H1 (cell line): ENCODE measurements at regions not wholly inside any gene's neighbourhood (a gene's known extent, or its start where the extent isn't known, plus 50 kb on each side); places are given as distances from the start of the nearest gene placed in this dataset.

ENCODE experiments used
- CHD2 ChIP-seq: IDR thresholded peaks from 2 replicates; pipeline ENCODE4 v1.6.1; 2012; ENCODE audit warnings: low read length, improper control_type of control experiment
- FOSL1 ChIP-seq: IDR thresholded peaks from 2 replicates; pipeline ENCODE4 v1.6.1; 2011; ENCODE audit warnings: mild to moderate bottlenecking, low read depth, low read length, moderate library complexity; ENCODE audit not compliant: insufficient read depth
- HDAC2 ChIP-seq, 2 experiments: fragments of 300-600 bp in 1 of 2; sonication (generic) in 1 of 2; IDR thresholded peaks; 2 replicates each; pipeline ENCODE4 v1.6.1; 2011 to 2012; ENCODE audit warnings: low read depth in 2 of 2, low read length in 2 of 2, mild to moderate bottlenecking in 2 of 2, moderate library complexity in 2 of 2, borderline replicate concordance in 1 of 2, inconsistent platforms in 1 of 2
- SP4 ChIP-seq: IDR thresholded peaks from 2 replicates; pipeline ENCODE4 v1.6.1; 2012; ENCODE audit warnings: low read length, inconsistent platforms
- TEAD4 ChIP-seq: IDR thresholded peaks from 2 replicates; pipeline ENCODE4 v1.6.1; 2012; ENCODE audit warnings: low read depth, low read length, inconsistent platforms, mixed read lengths
- TF ChIP-seq, protein P1 (sequence below): fragments of 300-600 bp; sonication (generic); IDR thresholded peaks from 2 replicates; pipeline ENCODE4 v1.7.1; 2012; ENCODE audit warnings: low read length, moderate library complexity, mild to moderate bottlenecking, inconsistent platforms; ENCODE audit not compliant: insufficient replicate concordance

DNA sequence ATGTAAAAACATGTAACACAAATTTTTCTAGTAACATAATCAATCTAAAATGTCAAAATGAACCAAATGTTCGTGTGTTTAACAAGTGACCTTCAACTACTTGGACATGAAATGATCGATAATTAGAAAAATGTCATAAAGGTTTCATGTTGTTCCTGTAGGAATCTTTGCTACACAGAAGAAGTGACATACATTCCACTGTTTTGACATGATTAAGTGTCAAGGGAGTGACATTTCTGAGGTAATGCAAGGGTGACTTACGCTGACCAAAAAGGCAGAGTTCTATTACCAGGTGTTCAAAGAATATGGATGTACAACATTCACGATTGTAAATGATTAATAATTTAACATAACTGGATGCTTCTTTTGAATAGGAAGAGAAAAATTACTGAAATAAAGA is 131.1 kb upstream of the ROBO1 start (continued):
- TF ChIP-seq FOSL1 (no peak), CHD2 (no peak), HDAC2 (IDR thresholded peaks at IDR 0.05; ENCODE audit: borderline replicate concordance in 1 of 2, low read depth in 2 of 2, low read length in 2 of 2) (no peak), SP4 (no peak), TEAD4 (no peak)
- TF ChIP-seq, protein P1, sequence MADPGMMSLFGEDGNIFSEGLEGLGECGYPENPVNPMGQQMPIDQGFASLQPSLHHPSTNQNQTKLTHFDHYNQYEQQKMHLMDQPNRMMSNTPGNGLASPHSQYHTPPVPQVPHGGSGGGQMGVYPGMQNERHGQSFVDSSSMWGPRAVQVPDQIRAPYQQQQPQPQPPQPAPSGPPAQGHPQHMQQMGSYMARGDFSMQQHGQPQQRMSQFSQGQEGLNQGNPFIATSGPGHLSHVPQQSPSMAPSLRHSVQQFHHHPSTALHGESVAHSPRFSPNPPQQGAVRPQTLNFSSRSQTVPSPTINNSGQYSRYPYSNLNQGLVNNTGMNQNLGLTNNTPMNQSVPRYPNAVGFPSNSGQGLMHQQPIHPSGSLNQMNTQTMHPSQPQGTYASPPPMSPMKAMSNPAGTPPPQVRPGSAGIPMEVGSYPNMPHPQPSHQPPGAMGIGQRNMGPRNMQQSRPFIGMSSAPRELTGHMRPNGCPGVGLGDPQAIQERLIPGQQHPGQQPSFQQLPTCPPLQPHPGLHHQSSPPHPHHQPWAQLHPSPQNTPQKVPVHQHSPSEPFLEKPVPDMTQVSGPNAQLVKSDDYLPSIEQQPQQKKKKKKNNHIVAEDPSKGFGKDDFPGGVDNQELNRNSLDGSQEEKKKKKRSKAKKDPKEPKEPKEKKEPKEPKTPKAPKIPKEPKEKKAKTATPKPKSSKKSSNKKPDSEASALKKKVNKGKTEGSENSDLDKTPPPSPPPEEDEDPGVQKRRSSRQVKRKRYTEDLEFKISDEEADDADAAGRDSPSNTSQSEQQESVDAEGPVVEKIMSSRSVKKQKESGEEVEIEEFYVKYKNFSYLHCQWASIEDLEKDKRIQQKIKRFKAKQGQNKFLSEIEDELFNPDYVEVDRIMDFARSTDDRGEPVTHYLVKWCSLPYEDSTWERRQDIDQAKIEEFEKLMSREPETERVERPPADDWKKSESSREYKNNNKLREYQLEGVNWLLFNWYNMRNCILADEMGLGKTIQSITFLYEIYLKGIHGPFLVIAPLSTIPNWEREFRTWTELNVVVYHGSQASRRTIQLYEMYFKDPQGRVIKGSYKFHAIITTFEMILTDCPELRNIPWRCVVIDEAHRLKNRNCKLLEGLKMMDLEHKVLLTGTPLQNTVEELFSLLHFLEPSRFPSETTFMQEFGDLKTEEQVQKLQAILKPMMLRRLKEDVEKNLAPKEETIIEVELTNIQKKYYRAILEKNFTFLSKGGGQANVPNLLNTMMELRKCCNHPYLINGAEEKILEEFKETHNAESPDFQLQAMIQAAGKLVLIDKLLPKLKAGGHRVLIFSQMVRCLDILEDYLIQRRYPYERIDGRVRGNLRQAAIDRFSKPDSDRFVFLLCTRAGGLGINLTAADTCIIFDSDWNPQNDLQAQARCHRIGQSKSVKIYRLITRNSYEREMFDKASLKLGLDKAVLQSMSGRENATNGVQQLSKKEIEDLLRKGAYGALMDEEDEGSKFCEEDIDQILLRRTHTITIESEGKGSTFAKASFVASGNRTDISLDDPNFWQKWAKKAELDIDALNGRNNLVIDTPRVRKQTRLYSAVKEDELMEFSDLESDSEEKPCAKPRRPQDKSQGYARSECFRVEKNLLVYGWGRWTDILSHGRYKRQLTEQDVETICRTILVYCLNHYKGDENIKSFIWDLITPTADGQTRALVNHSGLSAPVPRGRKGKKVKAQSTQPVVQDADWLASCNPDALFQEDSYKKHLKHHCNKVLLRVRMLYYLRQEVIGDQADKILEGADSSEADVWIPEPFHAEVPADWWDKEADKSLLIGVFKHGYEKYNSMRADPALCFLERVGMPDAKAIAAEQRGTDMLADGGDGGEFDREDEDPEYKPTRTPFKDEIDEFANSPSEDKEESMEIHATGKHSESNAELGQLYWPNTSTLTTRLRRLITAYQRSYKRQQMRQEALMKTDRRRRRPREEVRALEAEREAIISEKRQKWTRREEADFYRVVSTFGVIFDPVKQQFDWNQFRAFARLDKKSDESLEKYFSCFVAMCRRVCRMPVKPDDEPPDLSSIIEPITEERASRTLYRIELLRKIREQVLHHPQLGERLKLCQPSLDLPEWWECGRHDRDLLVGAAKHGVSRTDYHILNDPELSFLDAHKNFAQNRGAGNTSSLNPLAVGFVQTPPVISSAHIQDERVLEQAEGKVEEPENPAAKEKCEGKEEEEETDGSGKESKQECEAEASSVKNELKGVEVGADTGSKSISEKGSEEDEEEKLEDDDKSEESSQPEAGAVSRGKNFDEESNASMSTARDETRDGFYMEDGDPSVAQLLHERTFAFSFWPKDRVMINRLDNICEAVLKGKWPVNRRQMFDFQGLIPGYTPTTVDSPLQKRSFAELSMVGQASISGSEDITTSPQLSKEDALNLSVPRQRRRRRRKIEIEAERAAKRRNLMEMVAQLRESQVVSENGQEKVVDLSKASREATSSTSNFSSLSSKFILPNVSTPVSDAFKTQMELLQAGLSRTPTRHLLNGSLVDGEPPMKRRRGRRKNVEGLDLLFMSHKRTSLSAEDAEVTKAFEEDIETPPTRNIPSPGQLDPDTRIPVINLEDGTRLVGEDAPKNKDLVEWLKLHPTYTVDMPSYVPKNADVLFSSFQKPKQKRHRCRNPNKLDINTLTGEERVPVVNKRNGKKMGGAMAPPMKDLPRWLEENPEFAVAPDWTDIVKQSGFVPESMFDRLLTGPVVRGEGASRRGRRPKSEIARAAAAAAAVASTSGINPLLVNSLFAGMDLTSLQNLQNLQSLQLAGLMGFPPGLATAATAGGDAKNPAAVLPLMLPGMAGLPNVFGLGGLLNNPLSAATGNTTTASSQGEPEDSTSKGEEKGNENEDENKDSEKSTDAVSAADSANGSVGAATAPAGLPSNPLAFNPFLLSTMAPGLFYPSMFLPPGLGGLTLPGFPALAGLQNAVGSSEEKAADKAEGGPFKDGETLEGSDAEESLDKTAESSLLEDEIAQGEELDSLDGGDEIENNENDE: no peak
